H1 (cell line): ENCODE measurements at regions not wholly inside any gene's neighbourhood (a gene's known extent, or its start where the extent isn't known, plus 50 kb on each side); places are given as distances from the start of the nearest gene placed in this dataset.

Source experiments
- CTCF ChIA-PET: fragments of 300-600 bp; sonication (Branson Sonifier 250); formaldehyde crosslinking; loops from one replicate; lab custom pipeline; 2021; ENCODE audit not compliant: partially characterized antibody; lab: Charles Lee
- POLR2A ChIA-PET: fragments of 300-600 bp; sonication (Branson Sonifier 250); formaldehyde crosslinking; loops from one replicate; lab custom pipeline; 2021; ENCODE audit warnings: inconsistent platforms; ENCODE audit not compliant: partially characterized antibody; lab: Charles Lee
- DNase-seq, 2 experiments: peaks; one replicate each; pipeline versions ENCODE4 v3.0.0 to v3.0.0-alpha.2; 2010 to 2022; ENCODE audit warnings: low spot score in 2 of 2, low read depth in 1 of 2, mixed read lengths in 1 of 2
- FAIRE-seq: peaks from 2 replicates; lab custom pipeline; 2011; peaks lifted over from hg19 to GRCh38; lab: Jason Lieb, UNC
- H2AFZ ChIP-seq: 2 replicates; pipeline ENCODE4 v1.8.1; 2012; ENCODE audit warnings: low read length, inconsistent platforms
- H2AK5ac ChIP-seq: 2 replicates; pipeline ENCODE4 v1.6.1; 2013; ENCODE audit warnings: low read depth, low read length
- H2BK120ac ChIP-seq: replicated peaks from 2 replicates; pipeline ENCODE3; 2013; ENCODE audit warnings: low read depth, low read length, inconsistent platforms
- H2BK12ac ChIP-seq: 2 replicates; pipeline ENCODE4 v1.6.1; 2013; ENCODE audit warnings: low read depth, low read length
- H2BK15ac ChIP-seq: 2 replicates; pipeline ENCODE4 v1.6.1; 2013; ENCODE audit warnings: low read length
- H2BK20ac ChIP-seq: 2 replicates; pipeline ENCODE4 v1.6.1; 2013; ENCODE audit warnings: low read length
- H2BK5ac ChIP-seq: 2 replicates; pipeline ENCODE4 v1.6.1; 2013; ENCODE audit warnings: low read depth, low read length
- H3K14ac ChIP-seq: 2 replicates; pipeline ENCODE4 v1.6.1; 2013; ENCODE audit warnings: inconsistent platforms; ENCODE audit not compliant: insufficient read length
- H3K18ac ChIP-seq: 2 replicates; pipeline ENCODE4 v1.6.1; 2013; ENCODE audit warnings: low read length; ENCODE audit errors: extremely low read depth
- H3K23ac ChIP-seq: 2 replicates; pipeline ENCODE4 v1.6.1; 2013; ENCODE audit warnings: inconsistent platforms; ENCODE audit not compliant: insufficient read length
- H3K23me2 ChIP-seq: 2 replicates; pipeline ENCODE4 v1.6.1; 2013; ENCODE audit warnings: low read depth, low read length
- H3K27ac ChIP-seq: 2 replicates; pipeline ENCODE4 v1.6.1; 2011; ENCODE audit warnings: low read depth, low read length, inconsistent platforms
- H3K27me3 ChIP-seq, 4 experiments: replicated peaks in 1 of 4; 1 replicate in 1 of 4; 2 replicates in 3 of 4; pipeline versions ENCODE4 v1.6.1 to v1.8.1; 2011 to 2013; ENCODE audit warnings: low read length in 3 of 4, mild to moderate bottlenecking in 3 of 4, inconsistent platforms in 2 of 4, mixed read lengths in 2 of 4, moderate library complexity in 1 of 4; ENCODE audit not compliant: control insufficient read depth in 3 of 4, insufficient read depth in 3 of 4; ENCODE audit errors: extremely low read depth in 1 of 4
- H3K36me3 ChIP-seq, 4 experiments: 2 replicates each; pipeline versions ENCODE4 v1.6.1 to v1.8.1; 2011 to 2013; ENCODE audit warnings: mild to moderate bottlenecking in 4 of 4, low read length in 3 of 4, moderate library complexity in 2 of 4, control low read depth in 1 of 4, inconsistent platforms in 1 of 4; ENCODE audit not compliant: insufficient read depth in 4 of 4, control insufficient read depth in 2 of 4
- H3K4ac ChIP-seq: replicated peaks from 2 replicates; pipeline ENCODE3; 2013; ENCODE audit warnings: low read length, low read depth, mixed read lengths, inconsistent platforms; ENCODE audit not compliant: insufficient read length
- H3K4me1 ChIP-seq, 4 experiments: replicated peaks in 1 of 4; 1 replicate in 1 of 4; 2 replicates in 3 of 4; pipeline versions ENCODE4 v1.6.1 to v1.8.1; 2011 to 2013; ENCODE audit warnings: low read length in 3 of 4, inconsistent platforms in 2 of 4, mixed read lengths in 1 of 4; ENCODE audit not compliant: insufficient read depth in 4 of 4, control insufficient read depth in 3 of 4
- H3K4me2 ChIP-seq, 2 experiments: 2 replicates each; pipeline versions ENCODE4 v1.6.1 to v1.8.1; 2011 to 2013; ENCODE audit warnings: low read depth in 2 of 2, low read length in 2 of 2, control low read depth in 1 of 2, inconsistent platforms in 1 of 2, mild to moderate bottlenecking in 1 of 2; ENCODE audit not compliant: insufficient read depth in 1 of 2
- H3K4me3 ChIP-seq, 4 experiments: fragments of 200-600, 300-600 bp in 1 of 4; sonication (generic), shearing (Covaris generic), sonication (Bioruptor Twin) in 1 of 4; 2 replicates each; pipeline versions ENCODE4 v1.5.1 to v1.8.1; 2011 to 2016; ENCODE audit warnings: low read length in 4 of 4, low read depth in 3 of 4, control low read depth in 2 of 4, inconsistent platforms in 2 of 4, mild to moderate bottlenecking in 2 of 4, mixed read lengths in 1 of 4, moderate library complexity in 1 of 4; ENCODE audit not compliant: insufficient read depth in 2 of 4; ENCODE audit errors: extremely low read depth in 1 of 4
- H3K56ac ChIP-seq: replicated peaks from 2 replicates; pipeline ENCODE3; 2013; ENCODE audit warnings: low read depth, mild to moderate bottlenecking, mixed read lengths, low read length, inconsistent platforms; ENCODE audit not compliant: insufficient read length
- H3K79me1 ChIP-seq: 2 replicates; pipeline ENCODE4 v1.6.1; 2013; ENCODE audit warnings: low read depth, low read length, control low read depth
- H3K79me2 ChIP-seq, 2 experiments: 2 replicates each; pipeline versions ENCODE4 v1.6.1 to v1.8.1; 2012 to 2013; ENCODE audit warnings: low read length in 2 of 2, mild to moderate bottlenecking in 2 of 2, inconsistent platforms in 1 of 2; ENCODE audit not compliant: insufficient read depth in 2 of 2, control insufficient read depth in 1 of 2
- H3K9ac ChIP-seq, 4 experiments: replicated peaks in 1 of 4; 1 replicate in 1 of 4; 2 replicates in 3 of 4; pipeline versions ENCODE4 v1.6.1 to v1.8.1; 2011 to 2013; ENCODE audit warnings: low read depth in 3 of 4, low read length in 3 of 4, control low read depth in 2 of 4, mild to moderate bottlenecking in 2 of 4, moderate library complexity in 2 of 4, inconsistent platforms in 1 of 4; ENCODE audit errors: extremely low read depth in 1 of 4
- H3K9me3 ChIP-seq, 2 experiments: 2 replicates each; pipeline versions ENCODE4 v1.6.1 to v1.8.1; 2012 to 2013; ENCODE audit warnings: mild to moderate bottlenecking in 2 of 2, moderate library complexity in 2 of 2, control low read depth in 1 of 2, inconsistent platforms in 1 of 2, low read depth in 1 of 2, low read length in 1 of 2, mixed read lengths in 1 of 2; ENCODE audit not compliant: insufficient read depth in 2 of 2
- H4K20me1 ChIP-seq, 2 experiments: replicated peaks in 1 of 2; 2 replicates each; pipeline versions ENCODE3 to v1.8.1; 2011 to 2013; ENCODE audit warnings: inconsistent platforms in 2 of 2, low read length in 2 of 2, mild to moderate bottlenecking in 1 of 2; ENCODE audit not compliant: insufficient read depth in 2 of 2, control insufficient read depth in 1 of 2
- H4K5ac ChIP-seq: 2 replicates; pipeline ENCODE4 v1.6.1; 2013; ENCODE audit warnings: low read length, low read depth, mixed read lengths, inconsistent platforms; ENCODE audit not compliant: insufficient read length
- H4K8ac ChIP-seq: 2 replicates; pipeline ENCODE4 v1.8.0; 2013; ENCODE audit warnings: mild to moderate bottlenecking, moderate library complexity, low read length, inconsistent platforms; ENCODE audit not compliant: insufficient read depth; ENCODE audit errors: extremely low read depth
- H4K91ac ChIP-seq: replicated peaks from 2 replicates; pipeline ENCODE3; 2013; ENCODE audit warnings: low read length, mixed read lengths, inconsistent platforms; ENCODE audit not compliant: insufficient read length
- ASH2L ChIP-seq: fragments of 200-600, 300-600 bp; sonication (generic); IDR thresholded peaks from one replicate; pipeline ENCODE4 v1.7.1; 2017; ENCODE audit warnings: low read length
- CTCF ChIP-seq, 3 experiments: IDR thresholded peaks; 1 replicate in 2 of 3; 2 replicates in 1 of 3; pipeline versions ENCODE4 v1.5.1 to v1.6.1; 2011; ENCODE audit warnings: low read length in 3 of 3, mild to moderate bottlenecking in 3 of 3, inconsistent platforms in 2 of 3, low read depth in 1 of 3, moderate library complexity in 1 of 3; ENCODE audit not compliant: insufficient read depth in 1 of 3; ENCODE audit errors: control extremely low read depth in 1 of 3
- RAD21 ChIP-seq, 2 experiments: IDR thresholded peaks in 1 of 2; conservative IDR thresholded peaks in 1 of 2; 2 replicates each; pipeline ENCODE4 v1.6.1; 2011; ENCODE audit warnings: low read depth in 2 of 2, low read length in 2 of 2, improper control_type of control experiment in 1 of 2, inconsistent platforms in 1 of 2, mild to moderate bottlenecking in 1 of 2, moderate library complexity in 1 of 2
- RFX5 ChIP-seq: IDR thresholded peaks from 2 replicates; pipeline ENCODE4 v1.6.1; 2011; ENCODE audit warnings: low read depth, low read length, improper control_type of control experiment, borderline replicate concordance
- WGBS, 2 experiments: shearing (Covaris generic) in 1 of 2; methylation state at CpG; one replicate each; pipeline versions ENCODE4 v1.1.6 to v1.1.7; 2013 to 2015; ENCODE audit warnings: low lambda C conversion rate in 2 of 2, mixed read lengths in 2 of 2, inconsistent platforms in 1 of 2, low coverage in 1 of 2, missing lambda C conversion rate in 1 of 2; ENCODE audit not compliant: insufficient replicate concordance in 2 of 2, insufficient coverage in 1 of 2, insufficient read length in 1 of 2; ENCODE audit errors: extremely low coverage in 1 of 2, missing lambda C conversion rate in 1 of 2; 5-methylcytosine and 5-hydroxymethylcytosine counted together

- no peak overlapping the region for H3K9ac ChIP-seq
- POLR2A ChIA-PET, result no interaction called here
- no peak overlapping the region for H2BK12ac ChIP-seq
- TF ChIP-seq ASH2L (no peak), RFX5 (no peak), CTCF (IDR thresholded peaks at IDR 0.05; ENCODE audit: control extremely low read depth in 1 of 3, insufficient read depth in 1 of 3, low read depth in 1 of 3, low read length in 3 of 3) (peak in 2 of 3 experiments; percentile 29 to 34; a peak in 2 of 4 replicates), RAD21 (IDR thresholded peaks at IDR 0.05 in 1 of 2, conservative IDR thresholded peaks at IDR 0.05 in 1 of 2; ENCODE audit: low read depth in 2 of 2, low read length in 2 of 2) (peak; percentile 58 to 61)
- TF ChIP-seq, all 59 proteins: peak for 2
- Histone ChIP-seq H3K14ac (no peak overlapping the region), H4K91ac (no peak overlapping the region), H2AFZ (no peak overlapping the region), H4K5ac (no peak overlapping the region), H3K27me3 (no peaks in the 10 kb centered on the region), H3K79me2 (no peaks in the 10 kb centered on the region), H3K79me1 (no peaks in the 10 kb centered on the region), H3K18ac (no peak overlapping the region), H3K4me2 (no peak overlapping the region), H2BK15ac (no peak overlapping the region), H3K4me3 (no peak overlapping the region), H3K4me1 (no peaks in the 10 kb centered on the region), H2AK5ac (no peak overlapping the region), H2BK20ac (no peak overlapping the region), H4K20me1 (no peaks in the 10 kb centered on the region), H3K4ac (no peak overlapping the region), H3K23ac (no peak overlapping the region), H3K36me3 (no peaks in the 10 kb centered on the region), H3K23me2 (no peaks in the 10 kb centered on the region), H3K56ac (no peak overlapping the region), H2BK120ac (no peak overlapping the region), H3K27ac (no peak overlapping the region), H3K9me3 (no peaks in the 10 kb centered on the region), H4K8ac (no peak overlapping the region), H2BK5ac (no peak overlapping the region)
- CTCF ChIA-PET, result interaction anchor here (0.6 to 1.3 kb wide), 6 partner anchors 8 to 465 kb away, joined by 3 to 4 read pairs (median 3); no protein-coding TSS in a partner anchor
- DNase-seq (no peak), FAIRE-seq (no peak)
- 88% methylated on average over 4 of the region's 4 CpGs; no CpG with 5 or more reads in 1 of the 2 experiments for WGBS, 2 experiments
Measured at GRCh38 chr2:41283079-41283775, 764.6 kb upstream of the PKDCC start.
